HepG2 (cell line): ENCODE measurements at regions not wholly inside any gene's neighbourhood (a gene's known extent, or its start where the extent isn't known, plus 50 kb on each side); places are given as distances from the start of the nearest gene placed in this dataset.

ENCODE experiments used
- ATAC-seq: fragments of 200-7000 bp; cut with Tn5 transposase; 3 replicates; pipeline ENCODE4 v1.9.1; 2020; ENCODE audit warnings: mild to moderate bottlenecking, moderate library complexity
- BruUV-seq: library from RNA; stranded (reverse); fragments of 400-500 nt; replicated peaks from 2 replicates; lab custom pipeline; 2021; lab: Mats Ljungman, UMichigan
- CTCF ChIA-PET: fragments of 300-600 bp; formaldehyde crosslinking; extraction: SDS; loops from one replicate; lab custom pipeline; 2021; ENCODE audit warnings: low total read pairs, inconsistent platforms, low intra/inter-chr PET ratio; lab: Yijun Ruan, JAX
- POLR2A ChIA-PET: fragments of 350-600 bp; sonication (Branson Sonifier 250); formaldehyde crosslinking; loops from one replicate; lab custom pipeline; 2020; ENCODE audit warnings: antibody characterized with exemption, inconsistent platforms; lab: Yijun Ruan, JAX
- DNase-seq: peaks from one replicate; pipeline ENCODE4 v3.0.0-alpha.2; 2015; ENCODE audit warnings: low spot score
- FAIRE-seq: peaks from 3 replicates; lab custom pipeline; 2011; peaks lifted over from hg19 to GRCh38; lab: Jason Lieb, UNC
- H2AFZ ChIP-seq: one replicate; pipeline ENCODE4 v1.6.1; 2011; ENCODE audit warnings: low read length, inconsistent platforms
- H3K27ac ChIP-seq: fragments of 300-600 bp; 3 replicates; pipeline ENCODE4 v1.8.0; 2011; ENCODE audit warnings: mixed run types, mild to moderate bottlenecking, mixed read lengths, low read length, inconsistent platforms; ENCODE audit not compliant: insufficient read depth; ENCODE audit errors: extremely low read length
- H3K27me3 ChIP-seq, 2 experiments: fragments of 200-600 bp in 1 of 2; 2 replicates in 1 of 2; 3 replicates in 1 of 2; pipeline versions ENCODE4 v1.6.0 to v1.8.0; 2011; ENCODE audit warnings: low read length in 2 of 2, mild to moderate bottlenecking in 2 of 2, moderate library complexity in 2 of 2, inconsistent platforms in 1 of 2; ENCODE audit not compliant: insufficient read depth in 2 of 2, control insufficient read depth in 1 of 2
- H3K36me3 ChIP-seq, 2 experiments: fragments of 200-600 bp in 1 of 2; replicated peaks in 1 of 2; 2 replicates in 1 of 2; 3 replicates in 1 of 2; pipeline versions ENCODE4 v1.5.1 to v1.8.0; 2011; ENCODE audit warnings: low read length in 2 of 2, inconsistent platforms in 1 of 2; ENCODE audit not compliant: insufficient read depth in 2 of 2, control insufficient read depth in 1 of 2
- H3K4me1 ChIP-seq: 2 replicates; pipeline ENCODE4 v1.5.1; 2012; ENCODE audit warnings: low read length, inconsistent platforms; ENCODE audit not compliant: insufficient read depth
- H3K4me2 ChIP-seq: 2 replicates; pipeline ENCODE4 v1.6.0; 2011; ENCODE audit warnings: low read depth, low read length, inconsistent platforms
- H3K4me3 ChIP-seq, 3 experiments: fragments of 200-600 bp in 1 of 3; sonication (generic), shearing (Covaris generic) in 1 of 3; replicated peaks in 1 of 3; 2 replicates each; pipeline ENCODE4 v1.5.1; 2011 to 2016; ENCODE audit warnings: low read length in 3 of 3, inconsistent platforms in 2 of 3, low read depth in 2 of 3, mild to moderate bottlenecking in 2 of 3, control low read depth in 1 of 3, mixed read lengths in 1 of 3; ENCODE audit not compliant: insufficient read depth in 1 of 3
- H3K79me2 ChIP-seq: one replicate; pipeline ENCODE4 v1.6.1; 2011; ENCODE audit warnings: low read length, inconsistent platforms; ENCODE audit not compliant: insufficient read depth
- H3K9ac ChIP-seq: 2 replicates; pipeline ENCODE4 v1.6.0; 2011; ENCODE audit warnings: mild to moderate bottlenecking, low read depth, low read length, inconsistent platforms; ENCODE audit not compliant: insufficient read depth
- H3K9me3 ChIP-seq: 2 replicates; pipeline ENCODE4 v1.5.1; 2012; ENCODE audit warnings: mild to moderate bottlenecking, low read length
- H4K20me1 ChIP-seq: 2 replicates; pipeline ENCODE4 v1.6.0; 2011; ENCODE audit warnings: inconsistent platforms, mild to moderate bottlenecking, low read length, moderate library complexity; ENCODE audit not compliant: insufficient read depth
- CTCF ChIP-seq: sonication (generic); formaldehyde crosslinking; IDR thresholded peaks from 2 replicates; pipeline ENCODE4 v1.5.0; 2020; ENCODE audit warnings: mild to moderate bottlenecking, missing genetic modification reagents, moderate library complexity
- DRAP1 ChIP-seq: IDR thresholded peaks from 2 replicates; pipeline ENCODE4 v1.6.1; 2016; ENCODE audit warnings: missing genetic modification reagents, missing compliant biosample characterization
- FOXO1 ChIP-seq: sonication (generic); formaldehyde crosslinking; IDR thresholded peaks from 2 replicates; pipeline ENCODE4 v1.4.0; 2020; ENCODE audit warnings: missing genetic modification reagents
- GPN1 ChIP-seq: sonication (generic); formaldehyde crosslinking; IDR thresholded peaks from 2 replicates; pipeline ENCODE4 v1.5.1; 2020; ENCODE audit warnings: missing genetic modification reagents, borderline replicate concordance
- JDP2 ChIP-seq: sonication (generic); formaldehyde crosslinking; IDR thresholded peaks from 2 replicates; pipeline ENCODE4 v1.8.1; 2022; ENCODE audit warnings: missing genetic modification reagents, borderline replicate concordance
- JUND ChIP-seq: sonication (generic); formaldehyde crosslinking; IDR thresholded peaks from 2 replicates; pipeline ENCODE4 v1.8.0; 2022; ENCODE audit warnings: mild to moderate bottlenecking, missing genetic modification reagents
- PCBP1 ChIP-seq: fragments of 200-400 bp; formaldehyde crosslinking; IDR thresholded peaks from 2 replicates; pipeline ENCODE4 v1.6.1; 2017; ENCODE audit warnings: mild to moderate bottlenecking, low read depth, low read length, borderline replicate concordance
- STAG1 ChIP-seq: sonication (generic); formaldehyde crosslinking; IDR thresholded peaks from 2 replicates; pipeline ENCODE4 v1.4.0; 2020; ENCODE audit warnings: missing genetic modification reagents
- TCF7 ChIP-seq: sonication (generic); IDR thresholded peaks from 2 replicates; pipeline ENCODE4 v1.6.1; 2016; ENCODE audit warnings: antibody characterized with exemption, low read depth
- ZNF468 ChIP-seq: sonication (generic); formaldehyde crosslinking; IDR thresholded peaks from 2 replicates; pipeline ENCODE4 v1.8.0; 2022; ENCODE audit warnings: mild to moderate bottlenecking, moderate library complexity, missing genetic modification reagents
- ZNF616 ChIP-seq: sonication (generic); formaldehyde crosslinking; IDR thresholded peaks from 2 replicates; pipeline ENCODE4 v1.5.0; 2020; ENCODE audit warnings: low read depth, mild to moderate bottlenecking, missing genetic modification reagents
- WGBS: methylation state at CpG from one replicate; pipeline ENCODE4 v1.1.6; 2017; ENCODE audit warnings: low lambda C conversion rate; 5-methylcytosine and 5-hydroxymethylcytosine counted together
- in situ Hi-C: cut with HindIII; loops from 2 replicates; pipeline ENCODE4 v1.10.0; 2017; ENCODE audit warnings: low pct_unique_long_range_greater_than_20kb; ENCODE audit not compliant: extremely low pct_ligation_motif_present
- intact Hi-C: fragments of 100-400 bp; cut with micrococcal nuclease; formaldehyde crosslinking; loops from one replicate; pipeline ENCODE4 v1.10.0; 2022; ENCODE audit not compliant: unreplicated experiment
- TF ChIP-seq, protein P1 (sequence below): sonication (generic); formaldehyde crosslinking; IDR thresholded peaks from 2 replicates; pipeline ENCODE4 v1.8.0; 2022; ENCODE audit warnings: missing genetic modification reagents, low read depth, mild to moderate bottlenecking, borderline replicate concordance
- TF ChIP-seq, protein P2 (sequence below): sonication (generic); formaldehyde crosslinking; IDR thresholded peaks from 2 replicates; pipeline ENCODE4 v1.9.0; 2021; ENCODE audit warnings: missing genetic modification reagents, mild to moderate bottlenecking, borderline replicate concordance
- TF ChIP-seq, protein P3 (sequence below): sonication (generic); formaldehyde crosslinking; IDR thresholded peaks from 2 replicates; pipeline ENCODE4 v1.4.0; 2020; ENCODE audit warnings: missing genetic modification reagents, borderline replicate concordance

GRCh38 chr3:110457508-110457907, 614.1 kb upstream of the NECTIN3 start:
- in situ Hi-C loops (no loop called here), intact Hi-C loops (no loop called here)
- H3K4me2 ChIP-seq = peak overlapping the region; percentile 24; the same call in 1 of the 2 replicates
- no peak overlapping the region for H2AFZ ChIP-seq
- H3K4me1 ChIP-seq = no peaks in the 10 kb centered on the region
- H3K9ac ChIP-seq = no peak overlapping the region
- ChIA-PET POLR2A (no interaction called here), CTCF (no interaction called here)
- no peaks in the 10 kb centered on the region for H3K79me2 ChIP-seq
- no peaks in the 10 kb centered on the region for H3K27me3 ChIP-seq
- no peaks in the 10 kb centered on the region for H3K36me3 ChIP-seq
- H3K27ac ChIP-seq = no peak overlapping the region
- WGBS = 14% methylated on average over 3 of the region's 5 CpGs
- peak; percentile 85 for ATAC-seq
- no peak for FAIRE-seq
- TF ChIP-seq CTCF = peak; percentile 14; the same call in 1 of the 2 replicates
- TF ChIP-seq TCF7 = no peak
- peak; percentile 35 for TF ChIP-seq STAG1 (CRISPR knock-in tag)
- no TSS peak for BruUV-seq
- peak; percentile 1 for DNase-seq
- H4K20me1 ChIP-seq = no peaks in the 10 kb centered on the region
- no peak overlapping the region for H3K4me3 ChIP-seq
- H3K9me3 ChIP-seq = no peaks in the 10 kb centered on the region

GRCh38 chr3:110459021-110459420, 612.6 kb upstream of the NECTIN3 start:
- in situ Hi-C loops (no loop called here), intact Hi-C loops (no loop called here)
- POLR2A ChIA-PET = no interaction called here
- no peaks in the 10 kb centered on the region for H3K36me3 ChIP-seq
- H3K9ac ChIP-seq = no peak overlapping the region
- WGBS = 20% methylated on average over 2 of the region's 2 CpGs
- no peaks in the 10 kb centered on the region for H3K9me3 ChIP-seq
- FAIRE-seq (no peak), ATAC-seq (no peak), DNase-seq (peak; percentile 7)
- H3K27ac ChIP-seq = no peak overlapping the region
- no peaks in the 10 kb centered on the region for H3K4me1 ChIP-seq
- CTCF ChIA-PET = no interaction called here
- no peaks in the 10 kb centered on the region for H3K79me2 ChIP-seq
- H2AFZ ChIP-seq = no peak overlapping the region
- no peak overlapping the region for H3K4me3 ChIP-seq
- H4K20me1 ChIP-seq = no peaks in the 10 kb centered on the region
- H3K27me3 ChIP-seq = no peaks in the 10 kb centered on the region
- no TSS peak for BruUV-seq
- H3K4me2 ChIP-seq = no peak overlapping the region
- TF ChIP-seq JUND (CRISPR knock-in tag) (no peak), GPN1 (CRISPR knock-in tag) (no peak), ZNF468 (no peak), JDP2 (CRISPR knock-in tag) (no peak), FOXO1 (CRISPR knock-in tag) (no peak), PCBP1 (no peak), DRAP1 (CRISPR knock-in tag) (no peak), ZNF616 (no peak)
- TF ChIP-seq, protein P1, sequence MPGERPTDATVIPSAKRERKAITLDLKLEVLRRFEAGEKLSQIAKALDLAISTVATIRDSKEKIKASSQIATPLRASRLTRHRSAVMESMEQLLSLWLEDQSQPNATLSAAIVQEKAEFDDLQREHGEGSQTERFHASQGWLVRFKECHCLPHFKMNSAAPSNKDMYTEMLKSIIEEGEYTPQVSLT (CRISPR knock-in tag) = no peak
- TF ChIP-seq, protein P2, sequence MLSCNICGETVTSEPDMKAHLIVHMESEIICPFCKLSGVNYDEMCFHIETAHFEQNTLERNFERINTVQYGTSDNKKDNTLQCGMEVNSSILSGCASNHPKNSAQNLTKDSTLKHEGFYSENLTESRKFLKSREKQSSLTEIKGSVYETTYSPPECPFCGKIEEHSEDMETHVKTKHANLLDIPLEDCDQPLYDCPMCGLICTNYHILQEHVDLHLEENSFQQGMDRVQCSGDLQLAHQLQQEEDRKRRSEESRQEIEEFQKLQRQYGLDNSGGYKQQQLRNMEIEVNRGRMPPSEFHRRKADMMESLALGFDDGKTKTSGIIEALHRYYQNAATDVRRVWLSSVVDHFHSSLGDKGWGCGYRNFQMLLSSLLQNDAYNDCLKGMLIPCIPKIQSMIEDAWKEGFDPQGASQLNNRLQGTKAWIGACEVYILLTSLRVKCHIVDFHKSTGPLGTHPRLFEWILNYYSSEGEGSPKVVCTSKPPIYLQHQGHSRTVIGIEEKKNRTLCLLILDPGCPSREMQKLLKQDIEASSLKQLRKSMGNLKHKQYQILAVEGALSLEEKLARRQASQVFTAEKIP (CRISPR knock-in tag) = no peak
- TF ChIP-seq, protein P3, sequence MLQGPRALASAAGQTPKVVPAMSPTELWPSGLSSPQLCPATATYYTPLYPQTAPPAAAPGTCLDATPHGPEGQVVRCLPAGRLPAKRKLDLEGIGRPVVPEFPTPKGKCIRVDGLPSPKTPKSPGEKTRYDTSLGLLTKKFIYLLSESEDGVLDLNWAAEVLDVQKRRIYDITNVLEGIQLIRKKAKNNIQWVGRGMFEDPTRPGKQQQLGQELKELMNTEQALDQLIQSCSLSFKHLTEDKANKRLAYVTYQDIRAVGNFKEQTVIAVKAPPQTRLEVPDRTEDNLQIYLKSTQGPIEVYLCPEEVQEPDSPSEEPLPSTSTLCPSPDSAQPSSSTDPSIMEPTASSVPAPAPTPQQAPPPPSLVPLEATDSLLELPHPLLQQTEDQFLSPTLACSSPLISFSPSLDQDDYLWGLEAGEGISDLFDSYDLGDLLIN = no peak
